Fibroblast of the aortic adventitia (primary cell): ENCODE measurements at regions not wholly inside any gene's neighbourhood (a gene's known extent, or its start where the extent isn't known, plus 50 kb on each side); places are given as distances from the start of the nearest gene placed in this dataset.

ENCODE experiments used
- DNase-seq: peaks from one replicate; pipeline ENCODE4 v3.0.0-alpha.2; 2010; ENCODE audit warnings: low read depth
- H3K4me3 ChIP-seq: 2 replicates; pipeline ENCODE4 v1.5.1; 2011; ENCODE audit warnings: low read depth, mild to moderate bottlenecking, control low read depth, low read length, moderate library complexity
- TF ChIP-seq, protein P1 (sequence below): IDR thresholded peaks from 2 replicates; pipeline ENCODE4 v1.5.1; 2011; ENCODE audit warnings: mild to moderate bottlenecking, low read length, control low read depth, inconsistent platforms; ENCODE audit not compliant: insufficient read depth

GRCh38 chr16:86764551-86764950, 186.2 kb downstream of the FOXL1 start:
- TF ChIP-seq, protein P1, sequence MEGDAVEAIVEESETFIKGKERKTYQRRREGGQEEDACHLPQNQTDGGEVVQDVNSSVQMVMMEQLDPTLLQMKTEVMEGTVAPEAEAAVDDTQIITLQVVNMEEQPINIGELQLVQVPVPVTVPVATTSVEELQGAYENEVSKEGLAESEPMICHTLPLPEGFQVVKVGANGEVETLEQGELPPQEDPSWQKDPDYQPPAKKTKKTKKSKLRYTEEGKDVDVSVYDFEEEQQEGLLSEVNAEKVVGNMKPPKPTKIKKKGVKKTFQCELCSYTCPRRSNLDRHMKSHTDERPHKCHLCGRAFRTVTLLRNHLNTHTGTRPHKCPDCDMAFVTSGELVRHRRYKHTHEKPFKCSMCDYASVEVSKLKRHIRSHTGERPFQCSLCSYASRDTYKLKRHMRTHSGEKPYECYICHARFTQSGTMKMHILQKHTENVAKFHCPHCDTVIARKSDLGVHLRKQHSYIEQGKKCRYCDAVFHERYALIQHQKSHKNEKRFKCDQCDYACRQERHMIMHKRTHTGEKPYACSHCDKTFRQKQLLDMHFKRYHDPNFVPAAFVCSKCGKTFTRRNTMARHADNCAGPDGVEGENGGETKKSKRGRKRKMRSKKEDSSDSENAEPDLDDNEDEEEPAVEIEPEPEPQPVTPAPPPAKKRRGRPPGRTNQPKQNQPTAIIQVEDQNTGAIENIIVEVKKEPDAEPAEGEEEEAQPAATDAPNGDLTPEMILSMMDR = no peak
- no peak overlapping the region for H3K4me3 ChIP-seq
- DNase-seq = no peak

DNA sequence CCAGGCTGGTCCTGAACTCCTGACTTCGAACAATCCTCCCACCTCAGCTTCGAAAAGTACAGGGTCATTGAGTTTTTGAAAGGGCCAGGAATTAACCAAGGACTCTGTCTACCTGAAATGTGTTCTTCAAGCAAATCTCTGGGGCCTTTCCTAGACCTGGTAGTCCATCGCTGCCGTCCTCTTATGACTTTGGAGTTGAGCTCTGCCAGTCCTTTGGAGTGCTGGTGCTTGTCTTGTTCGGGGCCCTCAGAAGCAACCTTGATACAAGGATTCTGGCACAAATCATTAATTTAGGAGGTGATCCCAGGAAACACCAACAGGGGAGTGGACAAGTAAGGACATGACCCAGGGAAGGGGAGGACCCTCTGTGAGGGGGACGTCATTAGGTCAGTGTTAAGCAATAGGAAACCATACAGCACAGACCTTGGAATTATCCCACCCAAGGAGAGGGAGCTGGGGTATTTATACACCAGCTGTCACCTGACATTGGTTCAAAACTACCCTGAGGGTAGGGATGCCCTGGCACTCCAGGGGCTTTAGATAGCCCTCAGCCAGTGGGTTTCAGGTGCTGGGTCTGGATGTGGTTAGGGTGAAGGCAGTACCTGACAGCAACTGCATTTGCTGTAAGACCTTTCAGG, 187.2 kb downstream of the FOXL1 start:
- DNase-seq = no peak
- TF ChIP-seq, protein P1 = no peak
- no peak overlapping the region for H3K4me3 ChIP-seq

GRCh38 chr16:86766700-86767099, 188.4 kb downstream of the FOXL1 start:
- TF ChIP-seq, protein P1 = no peak
- DNase-seq = no peak
- no peak overlapping the region for H3K4me3 ChIP-seq

DNA sequence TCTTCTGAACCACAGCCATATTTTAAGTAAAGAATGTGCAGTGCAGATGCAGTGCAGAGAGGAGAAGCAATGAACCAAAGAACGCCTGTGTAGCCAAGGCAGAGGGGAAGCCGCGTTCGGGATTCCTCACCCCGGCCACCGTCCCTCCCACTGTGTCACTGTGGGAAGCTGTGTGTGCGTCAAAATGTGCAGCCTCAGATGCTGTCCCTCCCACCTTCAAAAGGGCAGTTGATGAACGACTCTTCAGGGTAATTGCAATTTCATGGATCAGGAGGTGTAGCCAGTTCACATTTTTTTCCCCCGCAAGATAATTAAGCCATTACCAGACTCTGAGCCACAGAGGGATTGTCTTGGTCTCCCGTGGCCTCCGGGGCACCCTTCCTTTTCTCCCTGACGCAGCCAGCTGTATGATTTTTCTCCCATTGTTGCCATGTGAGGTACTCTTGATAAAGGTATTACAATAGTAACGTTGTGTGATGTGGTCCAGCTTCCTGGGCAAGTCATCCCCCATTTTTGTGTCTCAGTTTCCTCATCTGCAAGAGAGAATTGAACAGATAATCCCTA, 190.0 kb downstream of the FOXL1 start:
- TF ChIP-seq, protein P1 = no peak
- H3K4me3 ChIP-seq = no peak overlapping the region
- no peak for DNase-seq

GRCh38 chr16:86768999-86769398, 190.7 kb downstream of the FOXL1 start:
- H3K4me3 ChIP-seq = no peak overlapping the region
- TF ChIP-seq, protein P1 = no peak
- DNase-seq = peak; percentile 61

GRCh38 chr16:86771506-86772460, 193.4 kb downstream of the FOXL1 start:
- DNase-seq = no peak

More at GRCh38 chr16:86771506-86772460, 193.4 kb downstream of the FOXL1 start:
- TF ChIP-seq, protein P1 = no peak
- H3K4me3 ChIP-seq = no peak overlapping the region
